SJCRH30 (cell line): ENCODE measurements at regions not wholly inside any gene's neighbourhood (a gene's known extent, or its start where the extent isn't known, plus 50 kb on each side); places are given as distances from the start of the nearest gene placed in this dataset.

ENCODE experiments used
- DNase-seq, 2 experiments: peaks; one replicate each; pipeline ENCODE4 v3.0.0-alpha.2; 2015 to 2020
- H3K27ac ChIP-seq: fragments of 250-450 bp; sonication (Bioruptor Pico); 2 replicates; pipeline ENCODE4 v1.5.1; 2020; ENCODE audit warnings: mild to moderate bottlenecking, moderate library complexity
- H3K27me3 ChIP-seq: fragments of 250-450 bp; sonication (Bioruptor Pico); 2 replicates; pipeline ENCODE4 v1.5.1; 2020; ENCODE audit warnings: mild to moderate bottlenecking, moderate library complexity
- H3K36me3 ChIP-seq: fragments of 250-450 bp; sonication (Bioruptor Pico); 2 replicates; pipeline ENCODE4 v1.5.1; 2020; ENCODE audit warnings: mild to moderate bottlenecking, moderate library complexity
- H3K4me1 ChIP-seq: fragments of 250-450 bp; sonication (Bioruptor Pico); 2 replicates; pipeline ENCODE4 v1.5.1; 2020; ENCODE audit warnings: mild to moderate bottlenecking, moderate library complexity
- H3K4me3 ChIP-seq: fragments of 250-450 bp; sonication (Bioruptor Pico); 2 replicates; pipeline ENCODE4 v1.5.1; 2020; ENCODE audit warnings: mild to moderate bottlenecking, moderate library complexity
- H3K9me3 ChIP-seq: fragments of 250-450 bp; sonication (Bioruptor Pico); replicated peaks from 2 replicates; pipeline ENCODE4 v1.5.1; 2020; ENCODE audit warnings: mild to moderate bottlenecking, moderate library complexity

DNA sequence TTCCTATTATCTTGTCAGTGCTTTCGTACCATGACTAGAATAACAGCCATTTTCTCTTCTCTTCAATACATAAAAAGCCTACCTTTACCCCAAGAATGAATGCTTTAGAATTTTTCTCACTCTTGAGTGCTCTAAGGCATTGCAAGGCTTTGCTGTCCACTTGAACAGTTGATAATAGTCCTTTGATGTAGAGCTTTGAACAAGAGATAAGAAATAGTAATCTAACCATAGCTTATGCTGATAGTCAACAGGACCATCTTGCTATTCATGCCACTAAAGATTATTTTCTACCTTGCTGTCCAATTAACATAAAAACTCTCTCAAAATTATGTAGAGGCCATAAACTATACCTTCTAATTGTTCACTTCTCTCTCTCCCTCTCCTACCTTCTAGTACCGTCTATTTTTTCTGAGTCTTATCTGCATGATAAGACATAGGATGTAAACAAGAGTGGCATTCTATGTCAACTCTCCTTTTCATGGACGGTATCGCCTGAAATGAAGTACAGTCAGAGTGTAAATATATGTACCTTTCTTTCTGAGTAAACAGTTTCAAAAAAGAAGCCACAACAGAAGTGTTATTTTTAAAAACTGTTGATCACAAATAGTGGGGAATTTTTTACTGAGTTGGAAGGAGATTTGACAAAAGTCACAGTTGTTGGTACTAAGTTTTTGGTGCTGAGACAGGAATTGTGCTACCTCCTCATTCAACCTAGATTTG is 297.9 kb downstream of the NDFIP2 start:
- Histone ChIP-seq H3K4me1 (peaks cover 85% of the 10 kb centered on the region), H3K27ac (peak overlapping the region; percentile 96), H3K4me3 (no peak overlapping the region), H3K27me3 (no peaks in the 10 kb centered on the region), H3K36me3 (no peaks in the 10 kb centered on the region), H3K9me3 (no peaks in the 10 kb centered on the region)
- no peak for DNase-seq

DNA sequence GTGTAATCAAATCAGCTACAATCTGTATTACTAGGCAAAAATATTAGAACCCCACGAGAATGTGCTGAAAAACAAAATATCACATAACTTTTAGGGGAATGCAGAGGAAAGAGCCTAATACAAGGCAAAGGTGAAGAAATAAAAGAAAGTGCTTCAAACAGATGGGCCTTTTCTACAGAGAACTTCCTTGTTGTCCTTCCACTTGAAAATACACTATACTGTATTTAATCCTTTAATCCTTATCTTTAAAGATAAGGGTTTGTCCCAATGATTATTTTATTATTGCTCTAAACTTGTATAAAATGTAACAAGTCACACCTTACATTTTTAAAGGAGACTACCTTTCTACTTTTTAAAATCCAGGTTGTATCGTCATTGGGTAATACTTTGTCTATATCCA is 296.5 kb downstream of the NDFIP2 start:
- H3K27me3 ChIP-seq = no peaks in the 10 kb centered on the region
- DNase-seq = no peak
- peaks cover 76% of the 10 kb centered on the region for H3K4me1 ChIP-seq
- H3K36me3 ChIP-seq = no peaks in the 10 kb centered on the region
- H3K27ac ChIP-seq = peak overlapping the region; percentile 96
- H3K4me3 ChIP-seq = no peak overlapping the region
- H3K9me3 ChIP-seq = peaks cover 2% of the 10 kb centered on the region; the same call in 1 of the 2 replicates

DNA sequence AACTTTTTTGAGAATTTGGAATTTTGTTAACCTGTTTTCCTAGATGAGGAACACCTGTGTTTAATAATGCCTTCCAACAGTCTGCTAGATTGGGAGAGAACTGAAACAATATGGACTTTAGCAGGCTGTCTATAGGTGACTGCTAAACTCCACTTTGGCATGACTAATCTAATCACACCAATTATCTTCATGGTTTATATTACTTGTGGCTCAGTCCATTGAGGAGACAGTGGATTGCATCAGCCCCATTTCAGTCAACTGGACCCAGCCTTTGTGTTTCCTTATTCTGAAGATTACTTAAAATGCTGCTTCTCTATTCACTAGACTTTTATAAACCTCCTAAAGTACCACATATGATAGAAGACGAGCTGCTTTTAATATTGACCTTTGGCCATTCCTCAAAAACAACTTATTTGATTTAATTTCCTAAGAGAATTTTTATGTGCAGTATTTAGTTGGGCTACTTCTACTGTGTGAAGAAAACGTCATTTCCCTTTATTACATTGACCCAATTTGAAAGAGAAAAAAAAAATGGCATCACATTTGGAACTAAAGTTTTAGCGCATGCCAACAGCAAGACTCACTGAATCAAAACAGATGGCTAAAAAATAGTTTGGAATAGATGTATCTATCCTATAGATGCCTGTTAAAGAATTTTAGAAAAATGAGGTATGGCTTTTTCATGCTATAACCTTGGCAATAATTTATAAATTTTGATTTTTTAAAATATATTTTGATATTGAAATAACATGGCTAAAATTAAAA is 295.8 kb downstream of the NDFIP2 start:
- Histone ChIP-seq H3K27ac (peak overlapping the region; percentile 96), H3K4me1 (peaks cover 68% of the 10 kb centered on the region), H3K9me3 (peaks cover 6% of the 10 kb centered on the region), H3K27me3 (no peaks in the 10 kb centered on the region), H3K4me3 (no peak overlapping the region), H3K36me3 (no peaks in the 10 kb centered on the region)
- peak; percentile 70 to 93 for DNase-seq

DNA sequence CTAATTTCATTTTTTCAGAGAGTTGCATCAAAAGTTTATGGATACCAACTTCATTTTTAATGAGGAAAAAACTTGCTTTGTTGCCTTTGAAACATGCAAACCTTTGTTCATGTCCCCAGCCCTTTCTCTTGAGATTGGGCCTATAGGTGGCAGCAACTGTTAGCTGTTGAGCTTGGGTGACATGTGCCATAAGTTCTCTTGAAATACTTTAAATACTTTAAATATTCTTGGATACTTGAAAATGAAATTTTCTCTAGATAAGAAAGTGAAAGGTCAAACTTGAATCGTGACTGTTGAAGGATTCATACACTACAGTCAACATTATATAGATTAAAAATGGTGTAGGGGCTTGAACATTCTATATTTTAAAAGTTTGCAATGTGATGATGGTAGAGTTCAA is 294.9 kb downstream of the NDFIP2 start:
- peak overlapping the region; percentile 96 for H3K27ac ChIP-seq

DNA sequence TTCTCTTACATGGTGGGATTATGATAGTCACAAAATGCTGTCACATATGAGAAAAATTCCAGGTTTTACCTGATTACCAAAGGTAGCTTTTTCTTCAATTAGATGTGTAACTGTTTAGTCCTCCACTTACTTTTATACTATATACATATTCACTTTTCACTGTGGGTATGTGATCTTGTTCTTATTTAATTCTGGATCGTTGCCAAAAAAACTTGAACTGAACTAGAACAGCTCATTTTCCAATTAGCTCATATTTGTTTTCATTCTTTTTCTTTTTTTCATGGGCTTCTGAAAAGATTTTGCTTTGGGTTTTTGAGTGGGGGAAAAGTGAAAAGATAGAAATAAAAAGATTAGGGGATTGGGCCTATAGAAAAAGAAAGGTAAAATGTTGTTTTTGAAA is 291.9 kb downstream of the NDFIP2 start:
- Histone ChIP-seq H3K4me3 (no peak overlapping the region), H3K4me1 (peaks cover 42% of the 10 kb centered on the region)

More for the DNA sequence above, 294.9 kb downstream of the NDFIP2 start:
- peaks cover 63% of the 10 kb centered on the region for H3K4me1 ChIP-seq
- H3K9me3 ChIP-seq = peaks cover 11% of the 10 kb centered on the region
- peak; percentile 70 to 82 for DNase-seq
- H3K4me3 ChIP-seq = no peak overlapping the region
- H3K27me3 ChIP-seq = no peaks in the 10 kb centered on the region
- H3K36me3 ChIP-seq = no peaks in the 10 kb centered on the region

DNA sequence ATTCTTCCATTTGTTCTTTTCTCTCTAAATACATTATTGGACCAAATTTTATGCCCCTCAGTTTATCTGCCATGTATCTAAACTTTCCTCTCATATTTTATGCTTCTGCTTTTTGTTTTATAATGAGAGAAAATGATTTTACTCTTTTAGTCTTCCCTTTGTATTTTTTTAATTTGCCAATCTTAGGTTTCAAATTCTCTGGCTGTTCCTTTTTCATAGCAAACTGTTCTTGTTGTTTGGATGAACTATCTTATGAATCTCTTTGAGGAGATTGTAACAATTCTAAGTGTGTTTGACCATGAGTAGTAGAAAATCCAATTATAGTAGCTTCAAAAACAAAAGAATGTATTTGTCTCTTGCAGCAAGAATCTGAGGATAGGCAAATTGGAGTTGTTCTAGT is 290.5 kb downstream of the NDFIP2 start:
- no peak for DNase-seq
- H3K9me3 ChIP-seq = peaks cover 26% of the 10 kb centered on the region
- 0 out of 2 replicates have a peak, but pooled peaks cover 2% of the 10 kb centered on the region for H3K36me3 ChIP-seq
- H3K27ac ChIP-seq = no peak overlapping the region
- H3K27me3 ChIP-seq = no peaks in the 10 kb centered on the region
- peaks cover 42% of the 10 kb centered on the region for H3K4me1 ChIP-seq
- no peak overlapping the region for H3K4me3 ChIP-seq

More for the DNA sequence above, 291.9 kb downstream of the NDFIP2 start:
- Histone ChIP-seq H3K36me3 (no peaks in the 10 kb centered on the region), H3K27me3 (no peaks in the 10 kb centered on the region), H3K9me3 (peaks cover 26% of the 10 kb centered on the region), H3K27ac (no peak overlapping the region)
- no peak for DNase-seq

DNA sequence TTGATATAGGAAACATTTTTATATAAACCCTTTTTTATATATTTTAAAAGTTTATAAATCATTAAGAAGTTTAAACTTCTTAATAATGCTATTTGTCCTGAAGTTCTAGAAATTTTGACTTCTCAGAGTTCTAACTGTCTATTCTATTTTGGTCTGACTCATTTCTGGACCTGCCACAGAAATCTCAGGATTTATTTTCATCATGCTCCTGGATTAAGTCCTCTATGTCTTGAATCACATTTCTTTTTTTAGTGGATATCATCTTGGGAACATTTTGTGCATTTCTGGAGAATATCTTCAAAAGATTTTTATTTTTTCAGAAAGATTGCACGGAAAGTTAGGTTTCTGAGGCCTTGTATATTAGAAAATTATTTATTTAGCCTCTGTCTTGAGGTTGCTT is 289.1 kb downstream of the NDFIP2 start:
- 0 out of 2 replicates have a peak, but pooled peaks cover 2% of the 10 kb centered on the region for H3K36me3 ChIP-seq
- no peak overlapping the region for H3K27ac ChIP-seq
- H3K4me3 ChIP-seq = no peak overlapping the region
- DNase-seq = no peak
- H3K4me1 ChIP-seq = peaks cover 30% of the 10 kb centered on the region
- H3K9me3 ChIP-seq = peaks cover 26% of the 10 kb centered on the region
- no peaks in the 10 kb centered on the region for H3K27me3 ChIP-seq

DNA sequence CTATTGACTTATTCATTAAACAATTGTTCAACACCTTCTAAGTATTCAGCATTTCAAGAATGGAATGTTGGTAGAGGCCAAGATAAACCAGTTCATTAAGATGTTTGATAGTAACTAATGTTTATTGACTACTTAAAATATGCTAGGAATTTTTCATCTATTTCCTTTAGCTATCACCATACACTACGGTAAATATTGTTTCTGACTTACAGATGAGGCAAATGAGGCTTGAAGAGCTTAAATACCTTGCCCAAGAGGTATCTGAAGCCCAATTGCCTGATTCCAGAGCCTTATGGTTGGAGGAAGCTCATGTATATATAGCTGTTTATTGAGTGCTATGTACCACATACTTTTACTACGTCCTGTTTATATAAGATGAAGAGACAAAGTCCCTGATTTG is 286.2 kb downstream of the NDFIP2 start:
- Histone ChIP-seq H3K27ac (no peak overlapping the region), H3K4me3 (no peak overlapping the region), H3K9me3 (peaks cover 21% of the 10 kb centered on the region), H3K4me1 (peaks cover 18% of the 10 kb centered on the region), H3K36me3 (0 out of 2 replicates have a peak, but pooled peaks cover 2% of the 10 kb centered on the region), H3K27me3 (no peaks in the 10 kb centered on the region)
- DNase-seq = no peak

DNA sequence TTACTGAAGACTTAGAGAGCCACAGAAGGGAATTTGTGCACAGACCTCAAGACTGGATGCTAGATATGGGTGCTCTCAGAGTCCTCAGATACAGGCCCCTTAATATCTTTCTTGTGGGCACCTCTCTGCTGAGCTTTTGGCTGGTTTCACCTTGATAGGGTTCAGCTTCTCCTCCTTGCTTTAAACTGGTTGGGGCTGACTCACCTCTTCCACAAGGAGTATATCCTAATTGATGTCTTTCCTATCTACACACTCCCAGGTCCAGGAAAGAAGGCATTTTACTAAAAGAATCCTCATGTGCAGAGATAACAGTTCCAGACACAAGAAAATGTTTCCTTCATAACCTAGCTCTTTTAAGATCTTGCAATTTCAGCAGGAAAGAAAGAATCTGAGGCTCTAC is 284.4 kb downstream of the NDFIP2 start:
- 0 out of 2 replicates have a peak, but pooled peaks cover 2% of the 10 kb centered on the region for H3K36me3 ChIP-seq
- no peak overlapping the region for H3K4me3 ChIP-seq
- no peak overlapping the region for H3K27ac ChIP-seq
- DNase-seq = no peak
- peaks cover 18% of the 10 kb centered on the region for H3K4me1 ChIP-seq
- H3K9me3 ChIP-seq = peaks cover 18% of the 10 kb centered on the region
- no peaks in the 10 kb centered on the region for H3K27me3 ChIP-seq

DNA sequence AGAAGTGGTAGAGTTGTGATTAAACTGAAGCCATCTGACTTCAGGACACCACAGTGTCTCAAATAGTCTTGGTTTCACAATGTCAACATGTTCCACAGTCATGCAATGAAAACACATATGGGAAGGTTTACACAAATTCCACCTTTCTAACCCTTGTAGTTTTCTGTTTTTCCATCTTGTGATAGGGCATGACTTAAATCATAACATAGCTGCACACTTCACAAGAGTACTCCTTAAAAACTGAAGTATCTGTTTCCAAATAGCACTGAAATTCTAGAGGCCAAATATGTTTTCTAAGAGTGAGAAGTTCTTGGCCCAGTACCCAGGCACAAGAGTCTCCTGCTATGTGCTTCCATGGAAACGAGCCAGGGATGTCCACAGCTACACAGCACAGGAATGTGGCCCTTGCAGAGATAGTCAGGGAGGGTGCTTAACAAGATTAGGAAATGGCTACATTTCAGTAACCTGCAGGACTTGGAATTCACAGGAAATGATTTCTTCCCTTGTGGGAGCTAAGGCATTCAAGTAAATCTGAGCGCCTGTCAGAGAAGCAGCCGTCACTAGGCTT is 269.1 kb downstream of the NDFIP2 start:
- DNase-seq = peak; percentile 72 to 74
- Histone ChIP-seq H3K27ac (peak overlapping the region; percentile 19; the same call in 1 of the 2 replicates), H3K36me3 (no peaks in the 10 kb centered on the region), H3K4me1 (peaks cover 22% of the 10 kb centered on the region), H3K27me3 (no peaks in the 10 kb centered on the region), H3K9me3 (no peaks in the 10 kb centered on the region), H3K4me3 (no peak overlapping the region)

DNA sequence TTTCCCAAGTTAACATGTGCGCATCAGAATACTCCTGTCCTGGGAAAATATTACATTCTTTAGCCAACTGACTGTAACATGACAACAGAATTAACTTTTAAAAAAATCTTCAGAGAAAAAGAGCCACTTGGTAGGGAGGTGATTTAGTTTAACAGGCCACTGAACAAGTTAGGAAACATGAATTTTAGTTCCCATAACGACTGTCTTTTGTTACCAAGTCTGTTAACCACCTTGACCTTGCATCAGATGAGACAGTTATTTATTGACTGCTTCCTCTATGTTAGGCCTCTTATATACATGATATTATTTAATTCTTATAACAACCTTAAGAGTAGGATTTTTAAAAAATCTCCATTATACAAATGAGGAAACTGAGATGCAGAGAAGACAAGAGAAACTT is 268.6 kb downstream of the NDFIP2 start:
- no peaks in the 10 kb centered on the region for H3K27me3 ChIP-seq
- no peak overlapping the region for H3K4me3 ChIP-seq
- no peaks in the 10 kb centered on the region for H3K9me3 ChIP-seq
- no peak for DNase-seq
- peaks cover 22% of the 10 kb centered on the region for H3K4me1 ChIP-seq
- H3K36me3 ChIP-seq = no peaks in the 10 kb centered on the region
- peak overlapping the region; percentile 19; the same call in 1 of the 2 replicates for H3K27ac ChIP-seq

DNA sequence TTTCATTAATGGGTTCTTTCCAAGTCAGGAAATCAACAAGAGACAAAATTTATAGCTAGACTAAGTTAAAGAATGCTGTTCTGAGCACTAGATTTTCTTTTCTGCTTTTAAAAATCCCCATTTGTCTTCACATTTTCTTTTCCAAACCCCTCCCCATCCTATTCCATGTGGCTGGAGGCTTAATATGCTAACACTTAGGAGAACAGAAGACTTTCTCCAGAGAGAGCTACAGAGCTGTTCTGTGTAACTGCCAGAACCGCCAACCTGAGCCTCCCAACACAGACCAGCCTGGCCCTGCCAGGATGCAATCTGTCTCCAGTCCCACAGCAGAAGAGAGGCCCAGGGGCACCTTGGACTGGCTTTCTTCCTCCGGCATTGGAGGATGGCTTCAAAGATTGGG is 264.1 kb downstream of the NDFIP2 start:
- H3K27ac ChIP-seq = no peak overlapping the region
- H3K9me3 ChIP-seq = no peaks in the 10 kb centered on the region
- DNase-seq = no peak
- no peak overlapping the region for H3K4me3 ChIP-seq
- H3K27me3 ChIP-seq = no peaks in the 10 kb centered on the region
- H3K36me3 ChIP-seq = no peaks in the 10 kb centered on the region
- H3K4me1 ChIP-seq = peaks cover 15% of the 10 kb centered on the region

DNA sequence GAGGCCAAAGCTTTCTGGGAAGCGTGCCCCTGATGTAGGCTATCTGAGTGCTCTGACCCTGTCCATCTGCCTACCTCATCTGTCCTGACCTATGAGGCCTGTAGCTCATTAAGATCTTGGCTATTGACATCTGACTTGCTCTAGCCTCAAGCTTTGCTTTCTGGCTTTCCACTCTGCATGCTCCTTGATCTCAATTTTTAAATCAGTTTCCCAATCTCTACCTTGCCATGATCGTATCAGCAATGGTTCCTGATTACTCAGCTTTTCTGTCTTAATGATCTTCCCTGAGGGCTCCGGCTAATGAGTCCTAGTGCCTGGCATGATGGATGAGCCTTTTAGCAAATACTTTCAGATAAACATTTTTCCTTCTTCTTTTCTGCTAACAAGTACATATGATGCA is 262.0 kb downstream of the NDFIP2 start:
- no peak overlapping the region for H3K4me3 ChIP-seq
- no peaks in the 10 kb centered on the region for H3K27me3 ChIP-seq
- H3K36me3 ChIP-seq = no peaks in the 10 kb centered on the region
- no peak overlapping the region for H3K27ac ChIP-seq
- DNase-seq = no peak
- H3K4me1 ChIP-seq = peaks cover 9% of the 10 kb centered on the region
- no peaks in the 10 kb centered on the region for H3K9me3 ChIP-seq

DNA sequence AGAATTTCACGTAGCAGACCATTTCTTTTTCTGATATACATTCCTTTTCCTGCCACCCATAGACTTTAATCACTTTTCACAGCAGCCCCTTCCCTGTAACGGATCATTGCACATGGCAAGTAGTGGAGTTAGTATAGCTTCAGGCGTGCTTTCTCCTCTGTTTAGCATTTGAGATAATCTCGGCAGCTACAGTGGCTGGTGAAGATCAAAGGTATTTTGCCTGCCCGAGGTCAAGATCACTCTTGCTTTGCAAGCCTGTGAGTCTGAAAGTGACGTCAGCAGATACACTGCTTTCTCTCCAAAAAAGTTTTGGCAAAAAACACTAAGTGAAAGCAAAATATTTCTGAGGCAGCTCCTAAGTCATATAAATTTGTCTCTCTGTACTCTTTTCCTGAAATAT is 260.0 kb downstream of the NDFIP2 start:
- DNase-seq = peak; percentile 63 to 77
- Histone ChIP-seq H3K4me3 (peak overlapping the region; percentile 5; the same call in 1 of the 2 replicates), H3K4me1 (peaks cover 9% of the 10 kb centered on the region), H3K36me3 (no peaks in the 10 kb centered on the region), H3K27me3 (no peaks in the 10 kb centered on the region), H3K27ac (peak overlapping the region; percentile 25; the same call in 1 of the 2 replicates), H3K9me3 (no peaks in the 10 kb centered on the region)

DNA sequence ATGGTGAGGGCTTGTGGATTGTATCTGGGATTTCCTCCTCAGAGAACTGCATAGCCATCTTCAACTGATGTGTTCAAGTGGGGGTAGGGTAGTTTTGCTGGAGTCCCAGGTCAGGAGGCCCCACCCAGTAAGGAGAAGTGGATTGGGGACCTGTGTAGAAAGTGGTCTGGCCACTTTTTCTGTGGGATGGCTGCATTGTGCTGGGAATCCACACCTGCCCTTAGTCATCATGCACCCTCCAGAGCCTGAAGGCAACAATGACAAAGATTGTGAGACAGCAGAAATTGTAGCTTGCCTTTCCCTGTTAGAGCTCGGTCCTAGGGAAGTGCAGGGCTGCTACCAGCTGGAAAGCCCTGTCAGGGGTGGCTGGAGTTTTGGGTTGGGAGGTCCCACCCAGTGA is 255.4 kb downstream of the NDFIP2 start:
- H3K4me1 ChIP-seq = peaks cover 9% of the 10 kb centered on the region
- DNase-seq = peak in 1 of 2 experiments; percentile 53

More for the DNA sequence above, 255.4 kb downstream of the NDFIP2 start:
- Histone ChIP-seq H3K4me3 (no peak overlapping the region), H3K27me3 (no peaks in the 10 kb centered on the region), H3K36me3 (no peaks in the 10 kb centered on the region), H3K27ac (no peak overlapping the region), H3K9me3 (peaks cover 15% of the 10 kb centered on the region; the same call in 1 of the 2 replicates)
